ENCODE measurements at regions not wholly inside any gene's neighbourhood (a gene's known extent, or its start where the extent isn't known, plus 50 kb on each side); places are given as distances from the start of the nearest gene placed in this dataset.

DNA sequence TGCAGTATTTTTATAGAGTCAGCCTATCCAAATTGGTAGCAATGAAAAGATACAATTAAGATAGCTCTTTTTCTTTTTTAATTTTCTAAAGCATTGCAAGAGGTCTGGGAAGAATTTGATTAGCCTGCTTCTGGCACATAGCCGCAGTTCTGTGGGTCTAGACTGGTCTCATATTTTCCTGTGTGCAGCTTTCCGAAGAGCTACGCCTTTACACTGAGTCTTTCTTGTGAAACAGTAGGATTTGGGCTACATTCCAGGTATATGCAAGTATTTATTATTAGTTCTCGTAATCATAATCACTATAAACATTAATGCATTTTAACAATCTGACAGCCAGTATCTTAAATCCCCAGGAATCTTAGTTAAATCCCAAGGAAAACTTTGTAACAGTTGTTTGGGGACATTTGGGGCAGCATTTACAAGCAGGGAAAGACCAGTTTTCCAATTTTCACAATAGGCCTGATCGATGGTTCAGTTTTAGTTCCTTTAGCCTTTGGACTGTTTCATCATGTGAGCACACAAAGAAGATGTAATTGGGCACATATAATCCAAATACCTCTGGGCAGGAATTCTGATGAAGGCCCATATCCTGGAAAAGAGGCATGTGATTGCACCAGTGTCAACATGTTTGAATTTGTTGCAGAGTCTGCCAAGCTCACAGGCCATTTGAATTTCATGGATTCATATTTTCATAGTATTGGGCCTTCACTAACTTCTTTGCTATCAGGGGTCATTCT is 287.3 kb downstream of the INHBA start:
- H3K9me3 ChIP-seq = peaks cover 0 to 3% (median 0%) of the 10 kb centered on the region in 4 donors
- no peaks in the 10 kb centered on the region for H3K36me3 ChIP-seq
- 89% methylated on average over 5 of the region's 5 CpGs for WGBS
- TF ChIP-seq POLR2AphosphoS5 (IDR thresholded peaks at IDR 0.05) (no peak), EP300 (IDR thresholded peaks at IDR 0.05) (no peak), POLR2A (IDR thresholded peaks at IDR 0.05; ENCODE audit: low read depth) (no peak)
- TF ChIP-seq, protein P1, sequence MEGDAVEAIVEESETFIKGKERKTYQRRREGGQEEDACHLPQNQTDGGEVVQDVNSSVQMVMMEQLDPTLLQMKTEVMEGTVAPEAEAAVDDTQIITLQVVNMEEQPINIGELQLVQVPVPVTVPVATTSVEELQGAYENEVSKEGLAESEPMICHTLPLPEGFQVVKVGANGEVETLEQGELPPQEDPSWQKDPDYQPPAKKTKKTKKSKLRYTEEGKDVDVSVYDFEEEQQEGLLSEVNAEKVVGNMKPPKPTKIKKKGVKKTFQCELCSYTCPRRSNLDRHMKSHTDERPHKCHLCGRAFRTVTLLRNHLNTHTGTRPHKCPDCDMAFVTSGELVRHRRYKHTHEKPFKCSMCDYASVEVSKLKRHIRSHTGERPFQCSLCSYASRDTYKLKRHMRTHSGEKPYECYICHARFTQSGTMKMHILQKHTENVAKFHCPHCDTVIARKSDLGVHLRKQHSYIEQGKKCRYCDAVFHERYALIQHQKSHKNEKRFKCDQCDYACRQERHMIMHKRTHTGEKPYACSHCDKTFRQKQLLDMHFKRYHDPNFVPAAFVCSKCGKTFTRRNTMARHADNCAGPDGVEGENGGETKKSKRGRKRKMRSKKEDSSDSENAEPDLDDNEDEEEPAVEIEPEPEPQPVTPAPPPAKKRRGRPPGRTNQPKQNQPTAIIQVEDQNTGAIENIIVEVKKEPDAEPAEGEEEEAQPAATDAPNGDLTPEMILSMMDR (IDR thresholded peaks at IDR 0.05) = no peak
- H3K27me3 ChIP-seq = no peaks in the 10 kb centered on the region
- intact Hi-C loops (cut with DNase I) = no loop called here
- no peak overlapping the region for H3K4me3 ChIP-seq
- no peaks in the 10 kb centered on the region for H3K4me1 ChIP-seq
- no peak for DNase-seq (ENCODE audit: extremely low spot score)
- H3K27ac ChIP-seq (replicated peaks in 1 of 4) = no peak overlapping the region

DNA sequence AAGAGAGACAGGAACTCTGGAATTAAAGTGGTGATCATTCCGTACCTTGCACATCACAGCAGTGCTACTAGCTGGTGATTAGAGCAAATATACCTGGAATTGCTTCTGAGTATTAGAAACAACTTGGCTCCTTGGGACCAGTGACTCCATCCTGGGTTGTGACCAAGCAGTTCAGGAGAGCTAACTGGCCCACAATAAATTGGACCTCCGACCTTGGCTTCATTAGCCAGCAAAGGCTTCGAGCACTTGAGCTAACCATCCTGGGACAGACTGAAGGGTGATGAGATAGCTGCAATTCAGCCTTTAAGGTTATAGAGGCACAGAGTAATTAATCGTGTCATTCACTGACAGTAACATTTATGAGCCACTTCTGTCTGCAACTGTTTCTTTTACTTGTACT is 287.8 kb downstream of the INHBA start:
- WGBS = 91% methylated on average over 4 of the region's 4 CpGs
- intact Hi-C loops (cut with DNase I) = no loop called here
- Histone ChIP-seq H3K9me3 (peaks cover 0 to 3% (median 0%) of the 10 kb centered on the region in 4 donors), H3K27ac (replicated peaks in 1 of 4) (no peak overlapping the region), H3K4me3 (no peak overlapping the region), H3K27me3 (no peaks in the 10 kb centered on the region), H3K36me3 (no peaks in the 10 kb centered on the region), H3K4me1 (no peaks in the 10 kb centered on the region)
- no peak for DNase-seq (ENCODE audit: extremely low spot score)
- TF ChIP-seq POLR2A (IDR thresholded peaks at IDR 0.05; ENCODE audit: low read depth) (no peak), EP300 (IDR thresholded peaks at IDR 0.05) (no peak), POLR2AphosphoS5 (IDR thresholded peaks at IDR 0.05) (no peak)
- TF ChIP-seq, protein P1 (IDR thresholded peaks at IDR 0.05) = no peak

DNA sequence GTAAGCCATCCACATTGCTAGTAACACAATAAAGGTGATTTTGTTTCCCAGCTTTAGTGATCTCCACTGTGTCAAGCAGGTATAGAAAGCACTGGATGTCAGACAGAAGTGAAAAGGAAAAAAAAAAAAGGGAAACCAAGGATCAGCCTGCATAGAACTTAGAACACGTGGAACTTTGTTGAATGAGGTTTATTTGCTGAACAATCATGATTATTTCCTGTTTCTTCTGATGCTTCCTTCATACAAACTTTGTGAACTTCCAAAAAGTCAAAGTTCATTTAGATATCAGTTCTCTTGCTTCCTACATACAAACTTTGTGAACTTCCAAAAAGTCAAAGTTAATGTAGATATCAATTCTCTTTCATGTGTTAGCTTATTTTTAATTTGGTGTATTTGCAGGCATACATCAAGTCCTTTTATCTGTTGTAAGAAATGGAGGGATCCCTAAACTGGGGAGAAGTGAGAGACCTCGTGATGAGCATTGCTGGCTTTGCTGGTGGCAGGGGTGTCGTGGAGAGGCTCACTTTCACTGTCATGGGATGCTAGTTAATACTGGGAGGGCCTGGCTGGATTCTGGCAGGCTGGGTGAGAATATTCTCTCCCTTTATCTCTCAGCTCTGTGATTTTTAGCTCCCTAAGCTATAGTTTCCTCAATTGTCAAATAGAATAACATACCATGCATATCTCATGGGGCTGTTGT is 298.4 kb downstream of the INHBA start:
- Histone ChIP-seq H3K9me3 (no peaks in the 10 kb centered on the region), H3K27me3 (no peaks in the 10 kb centered on the region), H3K4me3 (no peak overlapping the region), H3K4me1 (no peaks in the 10 kb centered on the region), H3K36me3 (no peaks in the 10 kb centered on the region), H3K27ac (replicated peaks in 1 of 4) (no peak overlapping the region)
- TF ChIP-seq, protein P1 (IDR thresholded peaks at IDR 0.05) = no peak
- no peak for TF ChIP-seq POLR2AphosphoS5 (IDR thresholded peaks at IDR 0.05)
- TF ChIP-seq EP300 (IDR thresholded peaks at IDR 0.05) = no peak
- TF ChIP-seq POLR2A (IDR thresholded peaks at IDR 0.05; ENCODE audit: low read depth) = no peak
- no peak for DNase-seq (ENCODE audit: extremely low spot score)
- intact Hi-C loops (cut with DNase I) = no loop called here
- WGBS = 70% methylated on average over 3 of the region's 3 CpGs

GRCh38 chr7:41403291-41403690 is 299.6 kb downstream of the INHBA start:
- H3K36me3 ChIP-seq = no peaks in the 10 kb centered on the region
- H3K4me1 ChIP-seq = no peaks in the 10 kb centered on the region
- H3K9me3 ChIP-seq = no peaks in the 10 kb centered on the region
- WGBS = 81% methylated on average over 2 of the region's 2 CpGs
- H3K27me3 ChIP-seq = no peaks in the 10 kb centered on the region
- no peak overlapping the region for H3K4me3 ChIP-seq
- TF ChIP-seq EP300 (IDR thresholded peaks at IDR 0.05) (no peak), POLR2AphosphoS5 (IDR thresholded peaks at IDR 0.05) (no peak), POLR2A (IDR thresholded peaks at IDR 0.05; ENCODE audit: low read depth) (no peak)
- TF ChIP-seq, protein P1 (IDR thresholded peaks at IDR 0.05) = no peak
- H3K27ac ChIP-seq (replicated peaks in 1 of 4) = no peak overlapping the region
- intact Hi-C loops (cut with DNase I) = no loop called here
- DNase-seq (ENCODE audit: extremely low spot score) = no peak
